Sigmoid colon (tissue), 6 donors: ENCODE measurements at regions not wholly inside any gene's neighbourhood (a gene's known extent, or its start where the extent isn't known, plus 50 kb on each side); places are given as distances from the start of the nearest gene placed in this dataset.

Experiments used
- DNase-seq: peaks from one replicate; pipeline ENCODE4 v3.0.0-alpha.2; 2019
- H3K27ac ChIP-seq, 4 donors: fragments of 200-600 bp; sonication (generic); one replicate each; pipeline ENCODE4 v1.5.1; 2016 to 2019; ENCODE audit warnings: mild to moderate bottlenecking in 1 of 4
- H3K27me3 ChIP-seq, 3 donors: fragments of 200-600 bp; sonication (generic); one replicate each; pipeline ENCODE4 v1.5.1; 2019; ENCODE audit warnings: mild to moderate bottlenecking in 1 of 3
- H3K36me3 ChIP-seq, 4 donors: fragments of 200-600 bp; sonication (generic); one replicate each; pipeline ENCODE4 v1.5.1; 2016 to 2019
- H3K4me1 ChIP-seq, 4 donors: fragments of 200-600 bp; sonication (generic); one replicate each; pipeline ENCODE4 v1.5.1; 2017 to 2019
- H3K4me3 ChIP-seq, 4 donors: fragments of 200-600 bp; sonication (generic); one replicate each; pipeline ENCODE4 v1.5.1; 2017 to 2019; ENCODE audit warnings: mild to moderate bottlenecking in 2 of 4, moderate library complexity in 1 of 4
- H3K9me3 ChIP-seq, 4 donors: fragments of 200-600 bp in 3 of 4; sonication (generic) in 3 of 4; one replicate each; pipeline versions ENCODE4 v1.5.1 to v1.6.1; 2013 to 2019
- EP300 ChIP-seq, 4 donors: sonication (generic); formaldehyde crosslinking; IDR thresholded peaks; one replicate each; pipeline ENCODE4 v1.6.1; 2017; ENCODE audit warnings: antibody characterized with exemption in 4 of 4
- POLR2A ChIP-seq, 2 donors: fragments of 450-650 bp; IDR thresholded peaks; one replicate each; pipeline ENCODE4 v1.6.1; 2016; ENCODE audit warnings: antibody characterized with exemption in 2 of 2, mild to moderate bottlenecking in 2 of 2, moderate library complexity in 2 of 2
- POLR2AphosphoS5 ChIP-seq, 4 donors: sonication (generic); formaldehyde crosslinking; IDR thresholded peaks; one replicate each; pipeline ENCODE4 v1.6.1; 2017; ENCODE audit warnings: antibody characterized with exemption in 4 of 4
- WGBS, 2 donors: extraction: QIAGEN DNeasy Blood & Tissue Kit; methylation state at CpG; one replicate each; pipeline ENCODE4 v1.1.7; 2013; 5-methylcytosine and 5-hydroxymethylcytosine counted together
- intact Hi-C: fragments of 100-400 bp; cut with DNase I; formaldehyde crosslinking; loops from one replicate; pipeline ENCODE4 v1.15.1; 2023
- TF ChIP-seq, protein P1 (sequence below), 4 experiments: fragments of 450-650 bp in 3 of 4; fragments of 200-600 bp in 1 of 4; IDR thresholded peaks; one replicate each; pipeline ENCODE4 v1.5.1; 2016 to 2019; ENCODE audit warnings: antibody characterized with exemption in 4 of 4, mild to moderate bottlenecking in 3 of 4, moderate library complexity in 2 of 4
- donor health status: healthy with polysubstance abuse.
- donor health status: healthy.

DNA sequence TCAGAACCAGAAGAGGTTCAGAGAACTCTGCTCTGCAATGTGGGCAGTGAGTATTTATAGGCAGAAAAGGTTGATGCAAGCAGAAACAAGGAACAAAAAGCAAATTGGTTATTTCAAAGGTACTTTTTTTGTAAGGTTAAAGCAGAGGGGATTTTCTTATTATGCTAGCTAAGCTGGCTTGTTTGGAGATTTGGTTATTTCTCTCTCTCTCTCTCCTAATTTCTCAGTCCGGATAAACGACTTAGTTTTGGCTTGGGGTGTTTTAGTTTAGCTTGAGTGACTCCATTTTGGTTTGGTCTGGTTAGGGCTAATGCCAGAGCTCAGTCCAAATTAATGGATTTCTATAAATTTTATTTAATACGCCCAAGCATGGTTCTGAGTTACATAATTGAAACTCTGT is 566.8 kb downstream of the SH2D4B start:
- peaks cover 0 to 2% (median 0%) of the 10 kb centered on the region in 4 donors for H3K9me3 ChIP-seq
- H3K27me3 ChIP-seq, result no peaks in the 10 kb centered on the region
- 87 to 90% methylated on average over 3 of the region's 3 CpGs for WGBS, 2 donors
- TF ChIP-seq POLR2A (IDR thresholded peaks at IDR 0.05), result no peak
- TF ChIP-seq, protein P1, sequence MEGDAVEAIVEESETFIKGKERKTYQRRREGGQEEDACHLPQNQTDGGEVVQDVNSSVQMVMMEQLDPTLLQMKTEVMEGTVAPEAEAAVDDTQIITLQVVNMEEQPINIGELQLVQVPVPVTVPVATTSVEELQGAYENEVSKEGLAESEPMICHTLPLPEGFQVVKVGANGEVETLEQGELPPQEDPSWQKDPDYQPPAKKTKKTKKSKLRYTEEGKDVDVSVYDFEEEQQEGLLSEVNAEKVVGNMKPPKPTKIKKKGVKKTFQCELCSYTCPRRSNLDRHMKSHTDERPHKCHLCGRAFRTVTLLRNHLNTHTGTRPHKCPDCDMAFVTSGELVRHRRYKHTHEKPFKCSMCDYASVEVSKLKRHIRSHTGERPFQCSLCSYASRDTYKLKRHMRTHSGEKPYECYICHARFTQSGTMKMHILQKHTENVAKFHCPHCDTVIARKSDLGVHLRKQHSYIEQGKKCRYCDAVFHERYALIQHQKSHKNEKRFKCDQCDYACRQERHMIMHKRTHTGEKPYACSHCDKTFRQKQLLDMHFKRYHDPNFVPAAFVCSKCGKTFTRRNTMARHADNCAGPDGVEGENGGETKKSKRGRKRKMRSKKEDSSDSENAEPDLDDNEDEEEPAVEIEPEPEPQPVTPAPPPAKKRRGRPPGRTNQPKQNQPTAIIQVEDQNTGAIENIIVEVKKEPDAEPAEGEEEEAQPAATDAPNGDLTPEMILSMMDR (IDR thresholded peaks at IDR 0.05), result no peak
- no peak for TF ChIP-seq POLR2AphosphoS5 (IDR thresholded peaks at IDR 0.05)
- no peak for TF ChIP-seq EP300 (IDR thresholded peaks at IDR 0.05)
- no peak overlapping the region for H3K27ac ChIP-seq
- DNase-seq, result no peak
- H3K36me3 ChIP-seq, result no peaks in the 10 kb centered on the region
- no peaks in the 10 kb centered on the region for H3K4me1 ChIP-seq
- intact Hi-C loops, result no loop called here
- no peak overlapping the region for H3K4me3 ChIP-seq

DNA sequence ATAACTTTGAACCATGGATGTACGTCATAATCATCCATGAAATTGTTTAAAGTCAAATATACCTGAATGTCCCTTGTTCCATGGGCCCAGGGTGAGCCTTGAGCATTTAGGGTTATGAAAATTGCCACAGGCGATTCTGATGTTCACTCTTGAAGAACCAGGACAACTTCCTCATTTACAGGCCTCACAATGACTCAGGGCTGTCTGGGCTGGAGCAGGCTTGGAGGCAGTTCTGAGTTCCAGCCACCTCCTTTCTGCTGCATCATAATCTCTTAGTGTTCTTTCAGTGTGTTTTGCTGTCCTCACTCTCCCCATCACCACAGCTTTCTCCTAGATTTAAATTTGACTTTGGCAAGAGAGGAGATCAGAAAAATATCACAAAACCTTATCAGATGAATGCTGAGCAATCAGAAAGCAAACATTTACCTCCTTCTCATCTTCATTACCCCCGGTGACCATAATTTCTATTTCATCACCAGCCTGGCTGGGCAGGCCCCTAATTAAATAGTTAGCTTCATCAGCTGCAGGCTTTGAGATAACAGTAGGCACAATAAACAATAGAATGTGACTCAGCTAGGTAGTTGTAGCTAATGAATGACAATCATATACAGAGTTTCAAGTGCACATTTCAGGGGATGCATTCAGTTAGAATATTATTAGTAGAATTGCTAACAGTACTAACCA is 571.0 kb downstream of the SH2D4B start:
- H3K4me1 ChIP-seq, result no peaks in the 10 kb centered on the region
- H3K4me3 ChIP-seq, result no peak overlapping the region
- H3K27ac ChIP-seq, result no peak overlapping the region
- TF ChIP-seq POLR2A (IDR thresholded peaks at IDR 0.05) (no peak), POLR2AphosphoS5 (IDR thresholded peaks at IDR 0.05) (no peak), EP300 (IDR thresholded peaks at IDR 0.05) (no peak)
- TF ChIP-seq, protein P1 (IDR thresholded peaks at IDR 0.05), result no peak
- peaks cover 0 to 2% (median 0%) of the 10 kb centered on the region in 4 donors for H3K9me3 ChIP-seq
- no peaks in the 10 kb centered on the region for H3K27me3 ChIP-seq
- WGBS, 2 donors, result 26 to 57% methylated on average over 3 of the region's 3 CpGs
- DNase-seq, result no peak
- no peaks in the 10 kb centered on the region for H3K36me3 ChIP-seq
- intact Hi-C loops, result no loop called here

DNA sequence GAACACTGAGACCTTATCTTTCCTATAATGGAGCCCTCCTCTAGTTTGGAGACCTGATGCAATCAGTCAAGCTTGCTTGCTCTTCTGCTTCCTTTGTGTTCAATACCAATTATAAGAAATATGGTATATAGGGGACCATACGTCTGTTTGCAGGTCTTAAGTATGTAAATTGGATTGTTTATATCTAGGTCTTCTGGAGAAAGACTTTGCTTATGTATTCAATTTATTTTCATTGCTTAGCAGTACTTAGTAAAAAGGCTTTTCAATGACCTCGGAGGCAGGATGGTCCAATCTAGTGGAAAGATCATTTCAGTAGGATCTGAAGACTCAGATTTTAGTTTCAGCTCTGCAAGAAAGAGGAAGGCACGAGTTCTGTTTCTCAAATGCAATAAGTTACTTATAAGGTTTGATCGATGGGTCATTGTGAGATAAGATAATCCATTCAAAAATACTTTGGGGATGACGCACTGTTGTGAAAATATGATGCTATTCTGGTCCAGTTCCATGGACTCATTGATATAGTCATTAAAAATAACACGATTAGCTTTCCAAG is 571.6 kb downstream of the SH2D4B start:
- intact Hi-C loops, result no loop called here

DNA sequence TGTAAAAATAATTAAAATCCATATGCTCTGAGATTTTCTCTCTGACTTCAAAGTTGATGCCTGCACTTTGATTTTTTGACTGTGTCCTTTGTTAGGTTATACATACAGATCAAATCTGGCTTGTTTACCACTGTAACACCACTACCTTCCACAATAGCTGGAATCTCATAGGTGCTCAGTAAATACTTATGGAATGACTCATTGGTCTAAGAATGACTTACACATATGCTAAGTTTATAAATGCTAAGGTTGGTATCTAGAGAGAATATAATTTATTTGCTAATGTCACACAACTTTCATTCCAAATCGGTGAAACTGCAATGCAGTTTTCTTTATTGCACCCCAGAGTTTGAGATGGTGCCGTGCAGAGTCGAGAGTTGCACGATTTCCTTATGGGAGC is 578.5 kb downstream of the SH2D4B start:
- TF ChIP-seq POLR2A (IDR thresholded peaks at IDR 0.05) (no peak), EP300 (IDR thresholded peaks at IDR 0.05) (no peak), POLR2AphosphoS5 (IDR thresholded peaks at IDR 0.05) (no peak)
- TF ChIP-seq, protein P1 (IDR thresholded peaks at IDR 0.05), result no peak
- intact Hi-C loops, result no loop called here
- Histone ChIP-seq H3K27me3 (no peaks in the 10 kb centered on the region), H3K4me3 (no peak overlapping the region), H3K9me3 (no peaks in the 10 kb centered on the region), H3K36me3 (no peaks in the 10 kb centered on the region), H3K27ac (no peak overlapping the region), H3K4me1 (no peaks in the 10 kb centered on the region)
- DNase-seq, result no peak
- 55 to 81% methylated on average over 4 of the region's 4 CpGs for WGBS, 2 donors

More for the DNA sequence above, 571.6 kb downstream of the SH2D4B start:
- Histone ChIP-seq H3K36me3 (no peaks in the 10 kb centered on the region), H3K27ac (no peak overlapping the region), H3K27me3 (no peaks in the 10 kb centered on the region), H3K4me3 (no peak overlapping the region), H3K9me3 (peaks cover 0 to 2% (median 0%) of the 10 kb centered on the region in 4 donors), H3K4me1 (no peaks in the 10 kb centered on the region)
- 74 to 80% methylated on average over 6 of the region's 6 CpGs for WGBS, 2 donors
- TF ChIP-seq, protein P1 (IDR thresholded peaks at IDR 0.05), result no peak
- TF ChIP-seq EP300 (IDR thresholded peaks at IDR 0.05), result no peak
- no peak for TF ChIP-seq POLR2AphosphoS5 (IDR thresholded peaks at IDR 0.05)
- no peak for TF ChIP-seq POLR2A (IDR thresholded peaks at IDR 0.05)
- no peak for DNase-seq
